HG03457 (cell line): ENCODE measurements at regions not wholly inside any gene's neighbourhood (a gene's known extent, or its start where the extent isn't known, plus 50 kb on each side); places are given as distances from the start of the nearest gene placed in this dataset.

Experiments
- ATAC-seq: cut with Tn5 transposase; IDR thresholded peaks from one replicate; pipeline ENCODE4 v1.9.1; 2021; ENCODE audit warnings: moderate number of reproducible peaks; ENCODE audit not compliant: unreplicated experiment

DNA sequence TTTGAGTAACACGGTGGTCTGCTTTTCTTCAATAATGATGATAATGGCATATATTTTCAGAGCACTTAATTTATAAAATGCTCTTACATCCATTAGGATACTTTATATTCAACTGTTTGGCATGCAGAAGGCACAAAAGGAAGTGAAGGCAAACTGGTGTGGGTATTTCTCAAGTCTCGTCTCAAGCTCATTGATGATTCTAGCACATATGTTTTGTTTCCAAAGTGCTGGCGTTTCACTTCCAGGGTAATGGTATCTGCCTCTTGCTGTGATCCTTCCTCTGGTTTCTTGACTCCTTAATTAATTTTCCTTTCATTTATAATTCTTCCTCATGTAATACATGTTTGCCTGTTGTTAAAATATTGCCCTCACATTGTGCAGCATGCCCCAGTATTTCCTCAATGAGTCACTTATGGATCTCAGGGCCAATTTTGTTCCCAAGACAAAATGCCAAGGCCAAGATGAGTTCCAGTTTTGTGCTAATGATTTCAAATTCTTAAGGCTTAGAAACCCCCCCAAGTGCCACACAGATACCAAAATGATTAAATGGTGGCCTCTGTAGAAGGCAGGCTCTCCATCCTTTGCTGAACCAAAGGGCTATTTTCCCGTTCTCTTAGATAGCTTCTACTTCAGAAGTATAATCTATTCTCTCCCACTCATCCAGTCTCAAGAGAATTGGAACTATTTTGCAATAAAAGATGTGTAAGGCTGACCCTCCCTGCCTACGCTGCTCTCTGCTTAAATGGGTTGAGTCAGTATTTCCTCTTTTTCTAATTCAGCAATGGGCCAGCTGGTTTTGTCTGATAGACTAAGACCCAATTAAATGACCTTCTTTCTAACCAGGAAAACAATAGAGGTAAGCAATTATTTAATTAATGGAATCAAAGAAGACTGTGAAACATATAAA, 171.2 kb downstream of the ZNF365 start:
- no peak for ATAC-seq

- no peak for ATAC-seq
Measured at GRCh38 chr10:62548686-62549085, 174.5 kb downstream of the ZNF365 start.

- ATAC-seq = no peak
Measured at GRCh38 chr10:62550173-62550572, 176.0 kb downstream of the ZNF365 start.

- no peak for ATAC-seq
Measured at GRCh38 chr10:62554632-62555199, 180.5 kb downstream of the ZNF365 start.

DNA sequence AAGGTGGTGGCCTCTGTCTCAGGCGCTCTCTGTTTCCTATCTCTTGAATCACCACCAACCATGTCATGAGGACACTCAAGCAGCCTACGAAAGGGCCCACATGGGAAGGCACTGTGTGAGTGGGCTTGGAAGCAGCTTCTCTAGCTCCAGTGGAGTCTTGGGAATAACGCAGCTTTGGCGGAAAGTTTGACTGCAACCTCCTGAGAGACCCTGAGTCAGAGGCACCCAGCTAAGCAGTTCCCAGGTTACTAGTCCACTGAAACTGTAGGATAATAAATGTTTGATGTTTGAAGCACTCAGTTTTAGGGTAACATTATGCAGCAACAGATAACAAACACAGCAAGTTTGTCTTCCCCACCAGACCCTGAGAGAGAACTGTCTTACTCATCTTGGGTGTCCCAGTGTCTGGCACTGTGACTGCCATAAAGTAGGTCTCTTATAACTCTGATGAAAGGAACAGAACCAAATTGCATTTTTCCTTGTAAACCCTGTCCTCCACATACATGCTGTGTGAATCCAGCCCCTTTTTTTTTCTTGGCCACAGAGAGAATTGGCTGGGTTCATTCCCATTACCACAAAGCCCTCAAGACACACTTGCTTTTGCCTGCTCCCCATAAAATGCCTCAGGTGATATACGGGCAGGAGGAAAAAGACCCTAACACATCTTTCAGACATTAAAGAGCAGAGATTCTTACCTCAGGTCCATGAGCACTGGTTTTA, 185.5 kb downstream of the ZNF365 start:
- no peak for ATAC-seq

DNA sequence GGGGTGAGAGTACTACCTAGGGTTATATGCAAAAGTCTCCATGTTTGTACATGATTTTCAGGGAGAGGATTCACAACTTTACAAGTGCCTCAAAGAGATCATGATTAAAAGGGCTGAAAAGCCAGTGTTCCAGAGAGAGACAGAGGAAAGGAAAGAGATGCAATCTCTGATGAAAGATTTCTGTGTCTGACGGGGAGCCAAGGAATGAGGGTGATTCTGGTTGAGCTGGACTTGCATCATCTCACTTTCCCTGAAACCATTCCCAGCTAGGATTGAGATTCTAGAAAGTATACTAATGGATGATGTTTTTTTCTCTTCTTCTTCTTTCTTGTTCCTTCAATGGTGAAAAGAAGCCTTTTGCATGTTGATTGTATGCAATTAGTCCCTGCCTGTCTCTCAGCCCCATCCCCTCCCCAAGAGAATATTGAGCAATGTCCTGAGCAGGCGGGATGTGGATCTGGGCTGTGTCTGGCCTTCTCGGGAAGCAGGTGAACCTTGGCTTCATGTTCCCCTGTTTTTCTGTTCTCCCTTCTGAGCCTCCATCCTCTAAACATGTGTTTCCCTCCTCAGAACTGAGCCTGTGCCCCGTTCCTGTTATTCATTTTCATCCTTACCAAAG, 186.1 kb downstream of the ZNF365 start:
- ATAC-seq = no peak

DNA sequence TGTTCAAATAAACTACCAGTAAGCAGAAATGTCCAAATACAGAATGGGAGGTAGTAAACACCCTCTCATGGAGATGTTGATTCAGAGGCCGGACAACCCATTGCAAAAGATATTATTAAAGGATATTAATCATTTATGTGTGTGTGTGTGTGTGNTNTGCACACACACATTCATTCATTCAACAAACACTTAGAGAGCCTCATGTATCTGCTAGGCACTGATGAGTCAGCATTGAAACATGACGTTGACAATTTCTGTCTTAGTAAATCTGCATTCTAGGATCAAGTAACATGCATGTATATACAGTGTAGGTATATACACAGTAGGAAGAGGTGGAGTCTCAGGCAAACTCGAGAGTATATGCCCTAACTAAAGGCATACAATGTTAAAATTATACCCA, 187.0 kb downstream of the ZNF365 start:
- ATAC-seq = no peak

GRCh38 chr10:62562101-62562500, 187.9 kb downstream of the ZNF365 start:
- ATAC-seq = no peak

DNA sequence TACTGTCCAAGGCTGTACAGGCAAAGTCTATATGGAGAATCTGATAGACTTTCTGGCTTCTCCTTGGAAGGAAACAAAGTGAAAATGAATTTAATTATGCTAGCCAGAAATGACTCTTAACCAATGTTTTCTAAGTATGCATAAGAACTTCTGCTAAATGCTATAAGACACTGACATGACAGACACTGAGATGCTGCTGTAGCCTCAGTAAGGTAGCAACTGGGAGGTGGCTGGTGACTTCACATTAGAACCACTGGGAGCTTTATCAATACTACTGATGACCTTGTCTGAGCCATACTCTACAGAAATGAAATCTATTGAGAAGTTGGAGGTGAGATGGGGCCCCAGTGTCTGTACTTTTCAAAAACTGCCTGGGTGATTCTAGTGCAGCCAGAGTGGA, 188.6 kb downstream of the ZNF365 start:
- no peak for ATAC-seq

DNA sequence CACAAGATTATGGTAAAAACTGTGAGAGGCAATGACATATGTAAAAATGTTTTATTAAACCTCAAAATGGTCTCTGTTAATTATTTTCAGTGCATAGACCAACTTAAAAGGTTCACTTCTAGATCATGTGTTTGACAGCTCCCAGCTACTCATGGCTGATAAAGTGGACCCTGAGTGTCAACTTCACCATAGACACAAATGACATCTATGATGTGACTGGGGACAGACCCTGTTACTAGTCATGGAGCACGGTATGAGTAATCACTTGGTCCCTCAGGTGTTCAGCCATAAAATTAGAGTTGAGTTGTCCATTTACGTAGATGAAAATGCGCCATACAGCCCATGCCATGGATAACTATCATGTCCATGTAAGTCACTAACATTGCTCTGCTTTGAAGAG, 199.8 kb downstream of the ZNF365 start:
- ATAC-seq = no peak

- ATAC-seq = no peak
Measured at GRCh38 chr10:62577076-62577475, 202.9 kb downstream of the ZNF365 start.

GRCh38 chr10:62577666-62578291, 203.6 kb downstream of the ZNF365 start:
- no peak for ATAC-seq

- ATAC-seq = no peak
Measured at GRCh38 chr10:62578301-62578700, 204.1 kb downstream of the ZNF365 start.

GRCh38 chr10:62578916-62579315, 204.7 kb downstream of the ZNF365 start:
- ATAC-seq = no peak

- no peak for ATAC-seq
Measured at GRCh38 chr10:62580396-62580795, 206.2 kb downstream of the ZNF365 start.

- ATAC-seq = no peak
Measured at GRCh38 chr10:62581351-62581750, 207.2 kb downstream of the ZNF365 start.

DNA sequence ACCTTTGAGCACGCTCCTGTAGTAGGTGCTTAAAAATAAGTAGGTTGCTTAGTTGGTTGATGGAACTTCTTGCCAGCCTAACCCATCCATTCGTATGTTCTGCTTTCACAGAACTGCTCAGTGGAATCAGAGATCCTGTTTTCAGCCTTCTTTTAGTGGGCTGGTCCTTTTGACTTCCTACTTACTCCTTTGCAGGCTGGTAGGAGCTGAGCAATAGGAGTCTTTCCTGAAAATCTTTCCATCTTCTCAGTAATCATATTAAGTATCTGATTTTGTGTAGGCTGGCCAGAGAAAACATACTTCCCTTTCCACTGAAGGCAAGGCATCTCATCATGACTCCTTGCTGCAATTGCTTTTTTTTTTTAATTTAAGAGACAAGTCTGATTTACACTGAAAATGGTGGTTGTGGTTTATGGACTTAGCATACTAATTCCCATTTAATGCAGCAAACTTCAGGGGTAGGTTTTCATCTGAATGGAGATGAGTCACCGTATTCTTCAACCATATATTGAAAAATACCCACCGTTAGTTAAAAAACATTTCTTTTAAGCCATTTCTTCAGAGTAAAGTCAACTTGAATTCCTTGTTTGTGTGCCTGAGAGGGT, 208.0 kb downstream of the ZNF365 start:
- ATAC-seq = no peak

- ATAC-seq = no peak
Measured at GRCh38 chr10:62582804-62583208, 208.6 kb downstream of the ZNF365 start.

GRCh38 chr10:62583876-62584615, 209.9 kb downstream of the ZNF365 start:
- ATAC-seq = no peak

GRCh38 chr10:62584731-62585130, 210.6 kb downstream of the ZNF365 start:
- no peak for ATAC-seq
